Hematopoietic multipotent progenitor cell treated with erythropoietin and hydrocortisone succinate and interleukin-3 and kit ligand, for 6 days (in vitro differentiated cells): ENCODE measurements at regions not wholly inside any gene's neighbourhood (a gene's known extent, or its start where the extent isn't known, plus 50 kb on each side); places are given as distances from the start of the nearest gene placed in this dataset.
A peak's percentile ranks its signal among the peaks of the same experiment; 100 is the strongest.

Source experiments
- DNase-seq: peaks from one replicate; pipeline ENCODE4 v3.0.0-alpha.2; 2015

GRCh38 chr20:60453388-60454246, 495.4 kb downstream of the CDH26 start:
- no peak for DNase-seq

- DNase-seq = no peak
Measured at GRCh38 chr20:60454491-60454890, 496.3 kb downstream of the CDH26 start.

GRCh38 chr20:60455272-60455671, 497.0 kb downstream of the CDH26 start:
- DNase-seq = no peak

- DNase-seq = no peak
Measured at GRCh38 chr20:60459212-60459611, 501.0 kb downstream of the CDH26 start.

- no peak for DNase-seq
Measured at GRCh38 chr20:60461993-60462392, 503.8 kb downstream of the CDH26 start.

- no peak for DNase-seq
Measured at GRCh38 chr20:60463798-60464197, 505.6 kb downstream of the CDH26 start.

GRCh38 chr20:60465439-60465838, 507.2 kb downstream of the CDH26 start:
- DNase-seq = no peak

- DNase-seq = no peak
Measured at GRCh38 chr20:60465993-60466686, 507.9 kb downstream of the CDH26 start.

- DNase-seq = no peak
Measured at GRCh38 chr20:60466687-60467022, 508.4 kb downstream of the CDH26 start.

- no peak for DNase-seq
Measured at GRCh38 chr20:60467078-60467477, 508.9 kb downstream of the CDH26 start.

- no peak for DNase-seq
Measured at GRCh38 chr20:60467771-60468170, 509.5 kb downstream of the CDH26 start.

- no peak for DNase-seq
Measured at GRCh38 chr20:60469829-60470228, 511.6 kb downstream of the CDH26 start.

- DNase-seq = no peak
Measured at GRCh38 chr20:60470366-60470765, 512.1 kb downstream of the CDH26 start.

- no peak for DNase-seq
Measured at GRCh38 chr20:60473211-60473610, 515.0 kb downstream of the CDH26 start.

GRCh38 chr20:60474385-60474910, 516.2 kb downstream of the CDH26 start:
- no peak for DNase-seq

- no peak for DNase-seq
Measured at GRCh38 chr20:60476045-60476444, 517.8 kb downstream of the CDH26 start.

GRCh38 chr20:60477958-60478357, 519.7 kb downstream of the CDH26 start:
- DNase-seq = peak; percentile 14

GRCh38 chr20:60478533-60478932, 520.3 kb downstream of the CDH26 start:
- no peak for DNase-seq

- no peak for DNase-seq
Measured at GRCh38 chr20:60480950-60481742, 522.9 kb downstream of the CDH26 start.

GRCh38 chr20:60481743-60482133, 523.5 kb downstream of the CDH26 start:
- no peak for DNase-seq

- no peak for DNase-seq
Measured at GRCh38 chr20:60482221-60483008, 524.2 kb downstream of the CDH26 start.

- no peak for DNase-seq
Measured at GRCh38 chr20:60483371-60483770, 525.1 kb downstream of the CDH26 start.

- DNase-seq = no peak
Measured at GRCh38 chr20:60484316-60484715, 526.1 kb downstream of the CDH26 start.
